ENCODE measurements at regions not wholly inside any gene's neighbourhood (a gene's known extent, or its start where the extent isn't known, plus 50 kb on each side); places are given as distances from the start of the nearest gene placed in this dataset.

- TF ChIP-seq GATA2 (IDR thresholded peaks at IDR 0.05; ENCODE audit: low read depth, low read length) (no peak), GATA3 (IDR thresholded peaks at IDR 0.05; ENCODE audit: low read depth, low read length) (no peak)
These were observed 212.4 kb upstream of the NEIL3 start for GRCh38 chr4:177097291-177097690.
